BJ (cell line): ENCODE measurements at regions not wholly inside any gene's neighbourhood (a gene's known extent, or its start where the extent isn't known, plus 50 kb on each side); places are given as distances from the start of the nearest gene placed in this dataset.

Source experiments
- CTCF ChIA-PET: fragments of 350-600 bp; formaldehyde crosslinking; extraction: SDS; loops from one replicate; lab custom pipeline; 2021; ENCODE audit warnings: antibody characterized with exemption, inconsistent platforms; lab: Yijun Ruan, JAX
- POLR2A ChIA-PET: fragments of 300-600 bp; sonication (Branson Sonifier 250); formaldehyde crosslinking; extraction: SDS; loops from one replicate; lab custom pipeline; 2021; ENCODE audit warnings: antibody characterized with exemption; lab: Charles Lee
- DNase-seq: peaks from one replicate; pipeline ENCODE4 v3.0.0-alpha.2; 2011; ENCODE audit warnings: low read depth
- H3K27me3 ChIP-seq: 2 replicates; pipeline ENCODE4 v1.6.0; 2011; ENCODE audit warnings: low read length; ENCODE audit not compliant: control insufficient read depth, insufficient read depth
- H3K36me3 ChIP-seq: 2 replicates; pipeline ENCODE4 v1.5.1; 2011; ENCODE audit warnings: low read length; ENCODE audit not compliant: control insufficient read depth, insufficient read depth
- H3K4me3 ChIP-seq: 2 replicates; pipeline ENCODE4 v1.5.1; 2011; ENCODE audit warnings: low read depth, mild to moderate bottlenecking, control low read depth, low read length
- TF ChIP-seq, protein P1 (sequence below): IDR thresholded peaks from 2 replicates; pipeline ENCODE4 v1.5.1; 2011; ENCODE audit warnings: low read depth, mild to moderate bottlenecking, control low read depth, inconsistent platforms, low read length, moderate library complexity; ENCODE audit not compliant: insufficient read depth

DNA sequence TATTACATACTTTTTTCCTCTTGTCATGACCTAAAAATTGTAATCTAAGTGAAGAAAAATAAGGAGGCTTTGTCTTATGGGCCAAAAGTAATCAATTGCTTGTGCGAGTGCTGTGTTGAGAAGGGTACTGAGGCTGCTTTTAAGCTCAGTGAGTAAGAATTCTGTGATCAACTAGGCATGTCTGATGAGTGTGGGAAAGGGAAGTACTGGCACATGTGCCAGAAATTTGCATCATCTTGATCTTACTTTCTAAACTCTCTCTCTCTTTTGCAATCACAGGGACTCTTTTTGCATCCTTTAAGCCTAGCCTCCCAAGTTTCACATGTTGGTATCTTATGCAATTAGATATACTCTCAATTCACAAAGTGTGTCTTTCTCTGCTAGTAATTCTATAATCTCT, 329.9 kb downstream of the KIF4B start:
- Histone ChIP-seq H3K4me3 (no peak overlapping the region), H3K27me3 (no peaks in the 10 kb centered on the region), H3K36me3 (no peaks in the 10 kb centered on the region)
- CTCF ChIA-PET, result no interaction called here
- DNase-seq, result no peak
- POLR2A ChIA-PET, result no interaction called here
- TF ChIP-seq, protein P1, sequence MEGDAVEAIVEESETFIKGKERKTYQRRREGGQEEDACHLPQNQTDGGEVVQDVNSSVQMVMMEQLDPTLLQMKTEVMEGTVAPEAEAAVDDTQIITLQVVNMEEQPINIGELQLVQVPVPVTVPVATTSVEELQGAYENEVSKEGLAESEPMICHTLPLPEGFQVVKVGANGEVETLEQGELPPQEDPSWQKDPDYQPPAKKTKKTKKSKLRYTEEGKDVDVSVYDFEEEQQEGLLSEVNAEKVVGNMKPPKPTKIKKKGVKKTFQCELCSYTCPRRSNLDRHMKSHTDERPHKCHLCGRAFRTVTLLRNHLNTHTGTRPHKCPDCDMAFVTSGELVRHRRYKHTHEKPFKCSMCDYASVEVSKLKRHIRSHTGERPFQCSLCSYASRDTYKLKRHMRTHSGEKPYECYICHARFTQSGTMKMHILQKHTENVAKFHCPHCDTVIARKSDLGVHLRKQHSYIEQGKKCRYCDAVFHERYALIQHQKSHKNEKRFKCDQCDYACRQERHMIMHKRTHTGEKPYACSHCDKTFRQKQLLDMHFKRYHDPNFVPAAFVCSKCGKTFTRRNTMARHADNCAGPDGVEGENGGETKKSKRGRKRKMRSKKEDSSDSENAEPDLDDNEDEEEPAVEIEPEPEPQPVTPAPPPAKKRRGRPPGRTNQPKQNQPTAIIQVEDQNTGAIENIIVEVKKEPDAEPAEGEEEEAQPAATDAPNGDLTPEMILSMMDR, result no peak

DNA sequence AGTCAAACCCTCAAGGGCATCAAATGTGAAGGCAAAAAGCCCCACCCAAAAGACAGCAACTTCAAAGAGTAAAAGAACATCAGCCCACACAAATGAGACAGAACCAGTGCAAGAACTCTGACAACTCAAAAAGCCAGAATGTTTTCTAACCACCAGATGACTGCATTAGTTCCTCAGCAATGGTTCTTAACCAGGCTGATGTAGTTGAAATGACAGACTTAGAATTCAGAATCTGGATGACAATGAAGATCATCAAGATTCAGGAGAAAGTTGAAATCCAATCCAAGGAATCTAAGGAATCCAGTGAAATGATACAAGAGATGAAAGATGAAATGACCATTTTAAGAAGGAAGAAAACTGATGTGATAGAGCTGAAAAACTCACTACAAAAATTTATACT, 339.7 kb downstream of the KIF4B start:
- Histone ChIP-seq H3K27me3 (no peaks in the 10 kb centered on the region), H3K4me3 (no peak overlapping the region), H3K36me3 (no peaks in the 10 kb centered on the region)
- no peak for DNase-seq
- ChIA-PET CTCF (interaction anchor here (0.6 kb wide), 1 partner anchor 48 kb away, joined by 3 read pairs; no protein-coding TSS in a partner anchor), POLR2A (no interaction called here)
- TF ChIP-seq, protein P1, result no peak

DNA sequence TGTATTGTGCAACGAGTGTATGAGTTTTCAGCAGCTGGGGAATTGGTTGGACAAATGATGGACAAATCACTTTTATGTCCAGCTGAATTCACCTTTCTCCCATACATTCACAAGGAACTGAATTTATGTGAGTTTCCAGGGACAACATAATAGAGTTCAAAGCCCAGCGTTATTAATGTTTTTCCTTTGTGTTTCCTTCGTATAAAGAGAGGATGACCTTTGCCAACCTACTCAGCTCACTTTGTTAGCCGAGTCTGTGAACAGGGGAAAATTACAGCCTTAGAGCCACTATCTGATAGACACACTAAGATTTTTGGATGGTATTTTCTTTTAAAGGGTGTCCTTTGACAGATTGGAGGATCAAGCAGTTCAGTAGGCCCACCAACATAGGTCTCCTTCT, 352.5 kb downstream of the KIF4B start:
- no peak overlapping the region for H3K4me3 ChIP-seq
- TF ChIP-seq, protein P1, result no peak
- POLR2A ChIA-PET, result no interaction called here
- CTCF ChIA-PET, result no interaction called here
- H3K27me3 ChIP-seq, result no peaks in the 10 kb centered on the region
- DNase-seq, result no peak
- no peaks in the 10 kb centered on the region for H3K36me3 ChIP-seq

DNA sequence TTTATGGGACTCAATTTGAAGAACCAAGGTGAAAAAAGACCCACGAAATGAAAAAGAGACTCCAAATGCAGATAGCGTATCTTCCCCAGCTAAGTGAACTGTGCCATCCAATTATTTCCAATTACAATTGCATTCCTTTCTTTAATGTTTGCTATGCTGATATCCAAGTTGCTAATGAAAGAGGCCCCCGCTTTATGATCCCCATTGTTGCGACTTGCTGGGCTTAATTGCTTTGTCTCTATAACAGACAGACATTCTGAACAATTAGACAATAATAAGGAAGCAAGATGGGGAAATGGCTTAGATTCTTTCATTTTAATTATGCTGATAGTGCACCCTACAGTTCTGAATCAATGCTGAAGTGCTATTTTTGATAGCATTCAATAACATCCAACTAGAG, 354.3 kb downstream of the KIF4B start:
- CTCF ChIA-PET, result no interaction called here
- Histone ChIP-seq H3K27me3 (no peaks in the 10 kb centered on the region), H3K4me3 (no peak overlapping the region), H3K36me3 (no peaks in the 10 kb centered on the region)
- no peak for DNase-seq
- POLR2A ChIA-PET, result no interaction called here
- TF ChIP-seq, protein P1, result no peak

DNA sequence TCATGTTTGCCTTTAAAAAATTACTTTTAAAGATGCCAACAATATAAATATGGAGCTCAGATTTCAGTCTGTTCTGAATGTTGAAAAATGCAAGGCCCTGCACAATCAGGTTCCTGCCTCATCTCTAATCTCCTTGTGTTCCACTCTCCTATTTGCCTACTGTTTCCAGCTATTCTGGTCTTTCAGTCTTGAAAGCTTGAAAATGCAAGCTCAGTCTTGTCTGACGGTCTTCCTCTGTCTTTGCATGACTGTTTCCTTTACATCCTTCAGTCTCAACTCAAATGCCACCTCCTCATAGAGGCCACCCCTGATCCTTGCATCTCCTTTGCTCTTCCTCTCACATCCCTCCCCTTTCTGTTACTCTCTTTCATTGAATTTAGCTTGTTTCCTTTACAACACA, 354.9 kb downstream of the KIF4B start:
- ChIA-PET CTCF (no interaction called here), POLR2A (no interaction called here)
- H3K36me3 ChIP-seq, result no peaks in the 10 kb centered on the region
- TF ChIP-seq, protein P1, result no peak
- H3K27me3 ChIP-seq, result no peaks in the 10 kb centered on the region
- no peak for DNase-seq
- no peak overlapping the region for H3K4me3 ChIP-seq
